Stomach (tissue), 8 donors: ENCODE measurements at regions not wholly inside any gene's neighbourhood (a gene's known extent, or its start where the extent isn't known, plus 50 kb on each side); places are given as distances from the start of the nearest gene placed in this dataset.

Experiments
- DNase-seq, 2 donors: peaks; one replicate each; pipeline versions ENCODE4 v3.0.0 to v3.0.0-alpha.2; 2013 to 2019
- H3K27ac ChIP-seq, 5 donors: fragments of 200-600 bp in 4 of 5; sonication (generic) in 4 of 5; one replicate each; pipeline ENCODE4 v1.5.1; 2013 to 2019; ENCODE audit warnings: mild to moderate bottlenecking in 1 of 5, moderate library complexity in 1 of 5
- H3K27me3 ChIP-seq, 3 donors: fragments of 200-600 bp; sonication (generic); one replicate each; pipeline ENCODE4 v1.5.1; 2017 to 2019; ENCODE audit warnings: mixed run types in 1 of 3
- H3K36me3 ChIP-seq, 4 donors: fragments of 200-600 bp; sonication (generic); 1 replicate in 3 of 4; 2 replicates in 1 of 4; pipeline ENCODE4 v1.5.1; 2016 to 2019
- H3K4me1 ChIP-seq, 4 donors: fragments of 200-600 bp; sonication (generic); one replicate each; pipeline ENCODE4 v1.5.1; 2016 to 2019
- H3K4me3 ChIP-seq, 4 donors: fragments of 200-600 bp; sonication (generic) in 3 of 4; one replicate each; pipeline ENCODE4 v1.5.1; 2016 to 2019; ENCODE audit warnings: mild to moderate bottlenecking in 1 of 4
- H3K9me3 ChIP-seq, 4 donors: fragments of 200-600 bp; sonication (generic); one replicate each; pipeline ENCODE4 v1.5.1; 2016 to 2019
- EP300 ChIP-seq: sonication (generic); formaldehyde crosslinking; IDR thresholded peaks from one replicate; pipeline ENCODE4 v1.6.1; 2017; ENCODE audit warnings: antibody characterized with exemption
- POLR2A ChIP-seq, 4 donors: fragments of 450-650 bp; IDR thresholded peaks; one replicate each; pipeline ENCODE4 v1.6.1; 2016; ENCODE audit warnings: antibody characterized with exemption in 4 of 4, control low read depth in 2 of 4, mild to moderate bottlenecking in 1 of 4, moderate library complexity in 1 of 4
- POLR2AphosphoS5 ChIP-seq, 3 donors: sonication (generic); formaldehyde crosslinking; IDR thresholded peaks; one replicate each; pipeline ENCODE4 v1.6.1; 2016; ENCODE audit warnings: antibody characterized with exemption in 3 of 3
- WGBS, 5 donors: extraction: QIAGEN DNeasy Blood & Tissue Kit in 3 of 5; methylation state at CpG; one replicate each; pipeline versions ENCODE4 v1.1.5 to v1.1.7; 2013 to 2018; 5-methylcytosine and 5-hydroxymethylcytosine counted together
- intact Hi-C: fragments of 100-400 bp; cut with DNase I; formaldehyde crosslinking; loops from one replicate; pipeline ENCODE4 v1.15.1; 2023; ENCODE audit warnings: low total_unique reads
- TF ChIP-seq, protein P1 (sequence below), 7 experiments: fragments of 450-650 bp in 4 of 7; fragments of 200-600 bp in 3 of 7; sonication (generic) in 3 of 7; IDR thresholded peaks; one replicate each; pipeline ENCODE4 v1.5.1; 2016 to 2019; ENCODE audit warnings: antibody characterized with exemption in 7 of 7, control low read depth in 2 of 7, mild to moderate bottlenecking in 1 of 7
- donor health status: healthy with polysubstance abuse.
- donor health status: Bipolar disorder and iron deficiency.
- donor health status: healthy.

DNA sequence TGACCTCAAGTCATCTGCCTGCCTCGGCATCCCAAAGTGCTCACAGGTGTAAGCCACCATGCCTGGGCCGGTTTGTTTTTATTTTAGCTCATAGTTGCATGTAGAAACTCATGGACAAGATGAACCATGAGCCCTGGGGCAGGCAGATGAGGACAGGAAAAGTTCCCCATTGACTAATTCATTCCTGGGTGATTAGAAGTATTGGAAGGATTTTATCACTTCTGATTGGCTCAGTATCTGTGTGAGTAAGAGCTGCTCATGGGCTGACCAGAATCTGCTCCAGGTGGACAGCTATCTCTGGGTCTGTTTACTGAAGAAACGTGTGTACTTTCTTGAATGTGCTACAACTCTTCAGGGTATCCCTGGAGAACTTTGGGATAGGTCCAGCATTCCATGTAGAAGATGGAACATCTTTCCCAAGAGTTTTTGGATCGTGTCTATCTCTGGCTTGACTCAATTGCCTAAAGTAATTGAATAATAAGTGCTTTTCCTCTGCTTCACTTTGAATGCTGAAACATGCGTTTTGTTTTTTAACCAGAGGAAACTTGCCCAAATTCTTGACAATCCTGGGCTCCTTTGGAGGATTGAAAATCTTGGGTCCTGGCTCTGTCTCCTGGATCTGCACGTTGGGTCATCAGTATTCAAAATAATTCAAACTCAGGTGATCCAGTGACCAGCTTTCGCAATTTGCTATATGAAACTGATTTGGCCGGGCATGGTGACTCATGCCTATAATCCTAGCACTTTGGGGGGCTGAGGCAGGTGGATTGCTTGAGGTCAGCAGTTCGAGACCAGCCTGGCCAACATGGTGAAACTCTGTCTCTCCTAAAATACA lies 88.6 kb upstream of the DHRSX start:
- no peak for TF ChIP-seq POLR2A (IDR thresholded peaks at IDR 0.05)
- TF ChIP-seq, protein P1, sequence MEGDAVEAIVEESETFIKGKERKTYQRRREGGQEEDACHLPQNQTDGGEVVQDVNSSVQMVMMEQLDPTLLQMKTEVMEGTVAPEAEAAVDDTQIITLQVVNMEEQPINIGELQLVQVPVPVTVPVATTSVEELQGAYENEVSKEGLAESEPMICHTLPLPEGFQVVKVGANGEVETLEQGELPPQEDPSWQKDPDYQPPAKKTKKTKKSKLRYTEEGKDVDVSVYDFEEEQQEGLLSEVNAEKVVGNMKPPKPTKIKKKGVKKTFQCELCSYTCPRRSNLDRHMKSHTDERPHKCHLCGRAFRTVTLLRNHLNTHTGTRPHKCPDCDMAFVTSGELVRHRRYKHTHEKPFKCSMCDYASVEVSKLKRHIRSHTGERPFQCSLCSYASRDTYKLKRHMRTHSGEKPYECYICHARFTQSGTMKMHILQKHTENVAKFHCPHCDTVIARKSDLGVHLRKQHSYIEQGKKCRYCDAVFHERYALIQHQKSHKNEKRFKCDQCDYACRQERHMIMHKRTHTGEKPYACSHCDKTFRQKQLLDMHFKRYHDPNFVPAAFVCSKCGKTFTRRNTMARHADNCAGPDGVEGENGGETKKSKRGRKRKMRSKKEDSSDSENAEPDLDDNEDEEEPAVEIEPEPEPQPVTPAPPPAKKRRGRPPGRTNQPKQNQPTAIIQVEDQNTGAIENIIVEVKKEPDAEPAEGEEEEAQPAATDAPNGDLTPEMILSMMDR (IDR thresholded peaks at IDR 0.05): no peak
- TF ChIP-seq EP300: no peak
- TF ChIP-seq POLR2AphosphoS5 (IDR thresholded peaks at IDR 0.05): no peak
- DNase-seq: no peak
- H3K4me3 ChIP-seq: no peak overlapping the region
- no peaks in the 10 kb centered on the region for H3K9me3 ChIP-seq
- H3K27me3 ChIP-seq: peaks cover 0 to 18% (median 12%) of the 10 kb centered on the region in 3 donors
- WGBS, 5 donors: 61 to 68% (median 65%) methylated on average over 9 of the region's 9 CpGs
- H3K36me3 ChIP-seq: no peaks in the 10 kb centered on the region
- intact Hi-C loops: loop anchor here (5.0 kb wide), 1 partner anchor 942 kb away; no protein-coding TSS in a partner anchor
- peaks cover 0 to 19% (median 9%) of the 10 kb centered on the region in 4 donors for H3K4me1 ChIP-seq
- no peak overlapping the region for H3K27ac ChIP-seq

DNA sequence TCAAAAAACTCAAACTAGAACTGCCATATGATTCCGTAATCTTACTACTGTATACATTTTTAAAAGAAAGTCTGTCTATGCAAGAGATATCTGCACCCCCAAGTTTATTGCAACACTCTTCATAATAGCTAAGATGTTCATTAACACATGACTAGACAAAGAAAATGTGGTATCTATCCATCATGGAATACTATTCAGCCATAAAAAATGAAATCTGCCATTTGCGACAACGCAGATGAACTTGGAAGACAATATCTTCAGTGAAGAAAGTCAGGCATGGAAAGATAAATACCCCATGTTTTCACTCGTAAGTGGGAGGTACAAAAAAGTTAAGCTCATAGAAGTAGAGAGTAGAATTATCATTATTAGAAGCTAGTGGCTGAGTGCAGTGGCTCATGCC lies 87.3 kb upstream of the DHRSX start:
- H3K4me1 ChIP-seq: peaks cover 7 to 22% (median 14%) of the 10 kb centered on the region in 4 donors
- intact Hi-C loops: no loop called here

DNA sequence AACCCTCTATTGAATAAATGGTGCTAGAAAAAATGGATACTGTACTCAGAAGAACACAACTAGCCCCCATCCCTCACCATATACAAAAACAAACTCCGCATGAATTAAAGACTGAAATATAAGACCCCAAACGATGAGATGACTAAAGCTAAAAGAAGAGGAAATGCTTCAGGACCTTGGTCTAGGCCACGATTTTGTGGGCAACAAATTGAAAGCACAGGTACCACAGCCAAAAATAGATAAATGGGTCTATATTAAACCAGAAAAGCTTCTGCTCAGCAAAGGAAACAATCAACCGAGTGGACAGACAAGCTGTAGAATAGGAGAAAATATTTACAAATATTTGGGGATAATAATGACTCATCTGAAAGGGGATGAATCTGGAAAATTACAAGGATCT lies 86.4 kb upstream of the DHRSX start:
- no peaks in the 10 kb centered on the region for H3K36me3 ChIP-seq
- TF ChIP-seq, protein P1 (IDR thresholded peaks at IDR 0.05): no peak
- TF ChIP-seq POLR2A (IDR thresholded peaks at IDR 0.05) (no peak), POLR2AphosphoS5 (IDR thresholded peaks at IDR 0.05) (no peak), EP300 (no peak)
- WGBS, 5 donors: 64 to 71% (median 70%) methylated on average over 4 of the region's 4 CpGs
- no peaks in the 10 kb centered on the region for H3K9me3 ChIP-seq
- no peak overlapping the region for H3K4me3 ChIP-seq
- peaks cover 13 to 40% (median 32%) of the 10 kb centered on the region in 3 donors for H3K27me3 ChIP-seq
- DNase-seq: no peak
- H3K27ac ChIP-seq: no peak overlapping the region
- peaks cover 6 to 21% (median 12%) of the 10 kb centered on the region in 4 donors for H3K4me1 ChIP-seq
- intact Hi-C loops: no loop called here

More for the DNA sequence above, 87.3 kb upstream of the DHRSX start:
- DNase-seq: no peak
- H3K27me3 ChIP-seq: peaks cover 7 to 31% (median 23%) of the 10 kb centered on the region in 3 donors
- no peak overlapping the region for H3K27ac ChIP-seq
- no peak overlapping the region for H3K4me3 ChIP-seq
- no peaks in the 10 kb centered on the region for H3K36me3 ChIP-seq
- no peaks in the 10 kb centered on the region for H3K9me3 ChIP-seq
- 90 to 96% (median 95%) methylated on average over 4 of the region's 4 CpGs for WGBS, 5 donors
- TF ChIP-seq POLR2AphosphoS5 (IDR thresholded peaks at IDR 0.05) (no peak), POLR2A (IDR thresholded peaks at IDR 0.05) (no peak), EP300 (no peak)
- TF ChIP-seq, protein P1 (IDR thresholded peaks at IDR 0.05): no peak

DNA sequence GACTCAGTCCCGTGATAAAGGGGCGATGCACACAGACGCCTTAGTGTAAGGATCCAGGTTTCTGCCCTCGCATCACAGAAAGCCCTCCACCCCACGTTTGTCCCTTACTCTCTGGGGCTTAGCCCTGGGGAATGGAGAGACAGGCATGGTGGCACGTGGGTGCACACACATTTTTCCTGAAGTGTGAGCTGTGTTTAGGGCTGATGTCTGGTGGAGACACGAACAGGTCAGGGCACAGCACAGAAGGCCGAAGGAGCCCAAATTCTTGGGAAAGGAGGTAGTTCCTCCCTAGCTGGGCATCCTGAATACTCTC lies 84.3 kb upstream of the DHRSX start:
- Histone ChIP-seq H3K4me3 (no peak overlapping the region), H3K9me3 (no peaks in the 10 kb centered on the region), H3K27ac (no peak overlapping the region), H3K27me3 (peaks cover 13 to 60% (median 34%) of the 10 kb centered on the region in 3 donors), H3K36me3 (no peaks in the 10 kb centered on the region), H3K4me1 (peaks cover 6 to 21% (median 11%) of the 10 kb centered on the region in 4 donors)
- DNase-seq: no peak
- TF ChIP-seq POLR2AphosphoS5 (IDR thresholded peaks at IDR 0.05) (no peak), POLR2A (IDR thresholded peaks at IDR 0.05) (no peak)
- intact Hi-C loops: no loop called here
- 34 to 53% (median 47%) methylated on average over 8 of the region's 8 CpGs for whole genome bisulfite sequencing, 5 donors
